Lower lobe of right lung (tissue), 2 donors: ENCODE measurements at regions not wholly inside any gene's neighbourhood (a gene's known extent, or its start where the extent isn't known, plus 50 kb on each side); places are given as distances from the start of the nearest gene placed in this dataset.
"Not testable (repeated sequence)": the region's sequence is repeated elsewhere in the genome, so short reads cannot be mapped to it uniquely, and the experiment has no call there.

Experiments used
- ATAC-seq, 2 donors: fragments of 200-7000 bp; cut with Tn5 transposase; one replicate each; pipeline ENCODE4 v1.9.1; 2020 to 2022; ENCODE audit warnings: mild to moderate bottlenecking in 2 of 2, moderate library complexity in 2 of 2
- DNase-seq: peaks from one replicate; pipeline ENCODE4 v3.0.0-alpha.2; 2020
- H3K27ac ChIP-seq: fragments of 200-600 bp; one replicate; pipeline ENCODE4 v1.8.0; 2022
- H3K27me3 ChIP-seq: fragments of 200-600 bp; one replicate; pipeline ENCODE4 v1.8.0; 2022; ENCODE audit warnings: low read depth
- H3K36me3 ChIP-seq: fragments of 200-600 bp; one replicate; pipeline ENCODE4 v1.8.0; 2022; ENCODE audit warnings: mild to moderate bottlenecking
- H3K4me1 ChIP-seq: fragments of 200-600 bp; one replicate; pipeline ENCODE4 v1.8.0; 2022
- H3K4me3 ChIP-seq: fragments of 200-600 bp; one replicate; pipeline ENCODE4 v1.8.0; 2022; ENCODE audit warnings: mild to moderate bottlenecking
- H3K9me3 ChIP-seq: fragments of 200-600 bp; one replicate; pipeline ENCODE4 v1.8.0; 2022
- CTCF ChIP-seq: fragments of 200-600 bp; IDR thresholded peaks from one replicate; pipeline ENCODE4 v1.8.0; 2022; ENCODE audit warnings: antibody characterized with exemption, mild to moderate bottlenecking
- intact Hi-C: fragments of 100-400 bp; cut with DNase I; formaldehyde crosslinking; loops from one replicate; pipeline ENCODE4 v1.11.0; 2022
- donor health status: DM: no; HTN: yes; CAD: no; lungs with severe emphysema.

- H3K27me3 ChIP-seq, H3K27ac ChIP-seq, H3K4me3 ChIP-seq, DNase-seq, H3K4me1 ChIP-seq, ATAC-seq, H3K36me3 ChIP-seq, H3K9me3 ChIP-seq, intact Hi-C loops: not testable (repeated sequence)
Measured at GRCh38 chr10:3313784-3314444, 141.3 kb upstream of the PITRM1 start.

GRCh38 chr10:3312403-3312940, 139.9 kb upstream of the PITRM1 start:
- intact Hi-C loops = no loop called here
- Histone ChIP-seq H3K27me3 (no peaks in the 10 kb centered on the region), H3K4me1 (no peaks in the 10 kb centered on the region), H3K27ac (no peak overlapping the region), H3K9me3 (no peaks in the 10 kb centered on the region), H3K36me3 (no peaks in the 10 kb centered on the region), H3K4me3 (no peak overlapping the region)
- ATAC-seq (no peak), DNase-seq (no peak)
- TF ChIP-seq CTCF = no peak

GRCh38 chr10:3310016-3310784, 137.6 kb upstream of the PITRM1 start:
- Histone ChIP-seq H3K27me3 (no peaks in the 10 kb centered on the region), H3K4me1 (no peaks in the 10 kb centered on the region), H3K36me3 (no peaks in the 10 kb centered on the region), H3K9me3 (no peaks in the 10 kb centered on the region), H3K27ac (no peak overlapping the region), H3K4me3 (no peak overlapping the region)
- ATAC-seq = no peak
- no peak for TF ChIP-seq CTCF
- intact Hi-C loops = no loop called here
- no peak for DNase-seq

- TF ChIP-seq CTCF = no peak
- no peak overlapping the region for H3K27ac ChIP-seq
- no peak overlapping the region for H3K4me3 ChIP-seq
- no peaks in the 10 kb centered on the region for H3K36me3 ChIP-seq
- no peaks in the 10 kb centered on the region for H3K9me3 ChIP-seq
- DNase-seq = no peak
- intact Hi-C loops = no loop called here
- no peaks in the 10 kb centered on the region for H3K27me3 ChIP-seq
- no peaks in the 10 kb centered on the region for H3K4me1 ChIP-seq
- ATAC-seq = no peak
Measured at GRCh38 chr10:3306050-3306449, 133.5 kb upstream of the PITRM1 start.

GRCh38 chr10:3295582-3296151, 123.1 kb upstream of the PITRM1 start:
- Histone ChIP-seq H3K4me1 (no peaks in the 10 kb centered on the region), H3K27ac (no peak overlapping the region), H3K4me3 (no peak overlapping the region), H3K9me3 (no peaks in the 10 kb centered on the region), H3K36me3 (no peaks in the 10 kb centered on the region), H3K27me3 (no peaks in the 10 kb centered on the region)
- intact Hi-C loops = no loop called here
- no peak for TF ChIP-seq CTCF
- ATAC-seq (no peak), DNase-seq (no peak)
